ENCODE measurements at regions not wholly inside any gene's neighbourhood (a gene's known extent, or its start where the extent isn't known, plus 50 kb on each side); places are given as distances from the start of the nearest gene placed in this dataset.

DNA sequence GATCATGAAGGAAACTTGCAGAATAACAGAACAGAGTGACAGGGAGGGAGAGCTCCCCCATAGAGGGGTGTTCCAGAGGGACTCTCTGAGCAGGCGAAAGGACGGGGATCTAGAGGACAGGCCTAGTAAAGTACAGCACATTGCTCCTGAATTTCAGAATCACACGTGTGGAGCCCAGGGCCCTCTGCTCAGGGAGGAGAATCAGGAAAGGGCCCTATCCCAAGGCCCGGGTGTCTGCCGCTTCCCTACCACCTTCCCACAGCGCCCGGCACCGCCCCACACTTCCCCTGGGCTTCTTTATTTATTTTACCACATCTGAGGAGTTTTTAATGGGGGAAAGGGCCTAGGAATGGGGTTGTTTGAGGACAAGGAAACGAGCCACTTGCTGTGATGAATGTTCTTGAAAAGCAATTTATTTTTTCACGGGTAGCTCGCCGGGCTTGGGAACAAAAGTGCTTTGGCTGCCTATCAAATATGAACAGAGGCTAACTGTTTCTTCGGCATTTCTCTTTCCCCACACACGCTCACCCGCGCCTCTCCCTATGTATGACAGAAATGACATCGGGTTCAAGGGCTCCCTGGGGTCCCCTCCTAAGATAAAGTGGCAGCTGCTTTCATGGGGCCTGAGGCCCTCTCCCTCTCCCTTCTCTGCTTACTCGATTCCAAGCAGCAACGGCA, 79.3 kb upstream of the GLI2 start:
- TF ChIP-seq, protein P1, sequence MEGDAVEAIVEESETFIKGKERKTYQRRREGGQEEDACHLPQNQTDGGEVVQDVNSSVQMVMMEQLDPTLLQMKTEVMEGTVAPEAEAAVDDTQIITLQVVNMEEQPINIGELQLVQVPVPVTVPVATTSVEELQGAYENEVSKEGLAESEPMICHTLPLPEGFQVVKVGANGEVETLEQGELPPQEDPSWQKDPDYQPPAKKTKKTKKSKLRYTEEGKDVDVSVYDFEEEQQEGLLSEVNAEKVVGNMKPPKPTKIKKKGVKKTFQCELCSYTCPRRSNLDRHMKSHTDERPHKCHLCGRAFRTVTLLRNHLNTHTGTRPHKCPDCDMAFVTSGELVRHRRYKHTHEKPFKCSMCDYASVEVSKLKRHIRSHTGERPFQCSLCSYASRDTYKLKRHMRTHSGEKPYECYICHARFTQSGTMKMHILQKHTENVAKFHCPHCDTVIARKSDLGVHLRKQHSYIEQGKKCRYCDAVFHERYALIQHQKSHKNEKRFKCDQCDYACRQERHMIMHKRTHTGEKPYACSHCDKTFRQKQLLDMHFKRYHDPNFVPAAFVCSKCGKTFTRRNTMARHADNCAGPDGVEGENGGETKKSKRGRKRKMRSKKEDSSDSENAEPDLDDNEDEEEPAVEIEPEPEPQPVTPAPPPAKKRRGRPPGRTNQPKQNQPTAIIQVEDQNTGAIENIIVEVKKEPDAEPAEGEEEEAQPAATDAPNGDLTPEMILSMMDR (IDR thresholded peaks at IDR 0.05; ENCODE audit: low read depth, low read length, poor library complexity, severe bottlenecking), result no peak
- no peak for TF ChIP-seq EZH2phosphoT487 (IDR thresholded peaks at IDR 0.05; ENCODE audit: borderline replicate concordance, low read length)
